Ishikawa (cell line): ENCODE measurements at regions not wholly inside any gene's neighbourhood (a gene's known extent, or its start where the extent isn't known, plus 50 kb on each side); places are given as distances from the start of the nearest gene placed in this dataset.

Experiments
- CEBPB ChIP-seq: IDR thresholded peaks from 2 replicates; pipeline ENCODE4 v1.6.1; 2012
- CREB1 ChIP-seq: IDR thresholded peaks from 2 replicates; pipeline ENCODE4 v1.6.1; 2012; ENCODE audit warnings: low read depth
- EGR1 ChIP-seq: IDR thresholded peaks from 2 replicates; pipeline ENCODE4 v1.6.1; 2012
- EP300 ChIP-seq: IDR thresholded peaks from 2 replicates; pipeline ENCODE4 v1.6.1; 2012; ENCODE audit warnings: borderline replicate concordance
- FOXM1 ChIP-seq: IDR thresholded peaks from 2 replicates; pipeline ENCODE4 v1.6.1; 2012; ENCODE audit warnings: low read depth, borderline replicate concordance
- MAX ChIP-seq: IDR thresholded peaks from 2 replicates; pipeline ENCODE4 v1.6.1; 2012
- NFIC ChIP-seq: IDR thresholded peaks from 2 replicates; pipeline ENCODE4 v1.6.1; 2012
- RAD21 ChIP-seq: IDR thresholded peaks from 2 replicates; pipeline ENCODE4 v1.6.1; 2012; ENCODE audit warnings: low read depth
- REST ChIP-seq: IDR thresholded peaks from 2 replicates; pipeline ENCODE4 v1.6.1; 2012; ENCODE audit warnings: low read depth, mild to moderate bottlenecking
- TAF1 ChIP-seq: IDR thresholded peaks from 2 replicates; pipeline ENCODE4 v1.6.1; 2012; ENCODE audit warnings: low read depth, mild to moderate bottlenecking
- TCF12 ChIP-seq: IDR thresholded peaks from 2 replicates; pipeline ENCODE4 v1.6.1; 2012; ENCODE audit warnings: low read depth
- TEAD4 ChIP-seq: IDR thresholded peaks from 2 replicates; pipeline ENCODE4 v1.6.1; 2012
- USF1 ChIP-seq: IDR thresholded peaks from 2 replicates; pipeline ENCODE4 v1.6.1; 2012
- YY1 ChIP-seq: IDR thresholded peaks from 2 replicates; pipeline ENCODE4 v1.6.1; 2012; ENCODE audit warnings: low read depth
- ZBTB7A ChIP-seq: IDR thresholded peaks from 2 replicates; pipeline ENCODE4 v1.6.1; 2012; ENCODE audit warnings: low read depth

GRCh38 chr12:33536431-33536830 lies 96.8 kb upstream of the SYT10 start:
- TF ChIP-seq YY1 (no peak), TCF12 (no peak), CEBPB (no peak), EP300 (no peak), NFIC (no peak), EGR1 (no peak), TEAD4 (no peak), USF1 (no peak), ZBTB7A (no peak), TAF1 (no peak), FOXM1 (no peak), RAD21 (no peak), CREB1 (no peak), MAX (no peak), REST (no peak)

GRCh38 chr12:33546004-33546403 lies 106.4 kb upstream of the SYT10 start:
- TF ChIP-seq EGR1 (no peak), USF1 (no peak), YY1 (no peak), FOXM1 (no peak), RAD21 (no peak), CEBPB (no peak), TAF1 (no peak), TCF12 (no peak)

GRCh38 chr12:33547084-33547483 lies 107.5 kb upstream of the SYT10 start:
- TF ChIP-seq YY1 (no peak), ZBTB7A (no peak), EGR1 (no peak), USF1 (no peak), TCF12 (no peak)

- TF ChIP-seq NFIC = no peak
Observed at GRCh38 chr12:33551006-33551405, 111.4 kb upstream of the SYT10 start.

- TF ChIP-seq TCF12 (no peak), CREB1 (no peak), TEAD4 (no peak), YY1 (no peak), CEBPB (no peak), ZBTB7A (no peak), REST (no peak), EP300 (no peak), MAX (no peak), EGR1 (no peak), FOXM1 (no peak), RAD21 (no peak), USF1 (no peak), NFIC (no peak), TAF1 (no peak)
Observed at GRCh38 chr12:33555128-33555527, 115.5 kb upstream of the SYT10 start.

GRCh38 chr12:33560653-33561208 lies 121.1 kb upstream of the SYT10 start:
- TF ChIP-seq TCF12 (no peak), USF1 (no peak), MAX (no peak), NFIC (no peak), CREB1 (no peak), EGR1 (no peak), ZBTB7A (no peak), FOXM1 (no peak), EP300 (no peak), CEBPB (no peak), RAD21 (no peak), TEAD4 (no peak), TAF1 (no peak), REST (no peak), YY1 (no peak)
